NCI-H446 treated with DMSO at 0.1 percent for 48 hours (cell line): ENCODE measurements at regions not wholly inside any gene's neighbourhood (a gene's known extent, or its start where the extent isn't known, plus 50 kb on each side); places are given as distances from the start of the nearest gene placed in this dataset.
A peak's percentile ranks its signal among the peaks of the same experiment; 100 is the strongest.

Source experiments
- DNase-seq: peaks from one replicate; lab custom pipeline; 2025; lab: John Stamatoyannopoulos, UW

GRCh38 chr6:114796576-114796975, 453.8 kb upstream of the HS3ST5 start:
- no peak for DNase-seq

GRCh38 chr6:114793428-114793827, 450.6 kb upstream of the HS3ST5 start:
- no peak for DNase-seq

- DNase-seq, result no peak
These were observed 442.7 kb upstream of the HS3ST5 start for GRCh38 chr6:114785235-114786127.

- no peak for DNase-seq
These were observed 441.0 kb upstream of the HS3ST5 start for GRCh38 chr6:114783783-114784182.

- no peak for DNase-seq
These were observed 440.3 kb upstream of the HS3ST5 start for GRCh38 chr6:114783083-114783482.

GRCh38 chr6:114764866-114765265, 422.0 kb upstream of the HS3ST5 start:
- no peak for DNase-seq

GRCh38 chr6:114762145-114762544, 419.3 kb upstream of the HS3ST5 start:
- DNase-seq, result no peak

GRCh38 chr6:114747995-114748625, 405.3 kb upstream of the HS3ST5 start:
- DNase-seq, result no peak

- no peak for DNase-seq
These were observed 397.7 kb upstream of the HS3ST5 start for GRCh38 chr6:114740547-114740946.

GRCh38 chr6:114739656-114740055, 396.8 kb upstream of the HS3ST5 start:
- no peak for DNase-seq

- no peak for DNase-seq
These were observed 392.4 kb upstream of the HS3ST5 start for GRCh38 chr6:114735025-114735735.

GRCh38 chr6:114733596-114733995, 390.8 kb upstream of the HS3ST5 start:
- no peak for DNase-seq

- DNase-seq, result no peak
These were observed 376.0 kb upstream of the HS3ST5 start for GRCh38 chr6:114718716-114719270.

- peak; percentile 6 for DNase-seq
These were observed 375.4 kb upstream of the HS3ST5 start for GRCh38 chr6:114718186-114718585.

GRCh38 chr6:114714836-114715507, 372.1 kb upstream of the HS3ST5 start:
- no peak for DNase-seq

- no peak for DNase-seq
These were observed 370.9 kb upstream of the HS3ST5 start for GRCh38 chr6:114713690-114714089.

GRCh38 chr6:114712129-114712662, 369.4 kb upstream of the HS3ST5 start:
- no peak for DNase-seq

- DNase-seq, result no peak
These were observed 364.3 kb upstream of the HS3ST5 start for GRCh38 chr6:114707081-114707620.

- no peak for DNase-seq
These were observed 347.8 kb upstream of the HS3ST5 start for GRCh38 chr6:114690625-114691024.

GRCh38 chr6:114659513-114659912, 316.7 kb upstream of the HS3ST5 start:
- DNase-seq, result no peak

GRCh38 chr6:114651611-114652010, 308.8 kb upstream of the HS3ST5 start:
- no peak for DNase-seq
